Heart left ventricle (tissue), 16 donors: ENCODE measurements at regions not wholly inside any gene's neighbourhood (a gene's known extent, or its start where the extent isn't known, plus 50 kb on each side); places are given as distances from the start of the nearest gene placed in this dataset.
"Not testable (repeated sequence)": the region's sequence is repeated elsewhere in the genome, so short reads cannot be mapped to it uniquely, and the experiment has no call there.

Experiments
- ATAC-seq, 4 donors: fragments of 200-7000 bp; cut with Tn5 transposase; one replicate each; pipeline ENCODE4 v1.9.1; 2020 to 2022; ENCODE audit warnings: moderate library complexity in 4 of 4, mild to moderate bottlenecking in 3 of 4, moderate number of reproducible peaks in 1 of 4
- DNase-seq, 5 donors: peaks; one replicate each; pipeline ENCODE4 v3.0.0-alpha.2; 2020
- H3K27ac ChIP-seq, 12 donors: fragments of 200-600 bp; sonication (generic) in 4 of 12; one replicate each; pipeline versions ENCODE4 v1.5.0 to v1.8.0; 2016 to 2022; ENCODE audit warnings: mild to moderate bottlenecking in 2 of 12
- H3K27me3 ChIP-seq, 9 donors: fragments of 200-600 bp; sonication (generic) in 2 of 9; one replicate each; pipeline versions ENCODE4 v1.5.1 to v1.8.0; 2016 to 2022; ENCODE audit warnings: mild to moderate bottlenecking in 3 of 9
- H3K36me3 ChIP-seq, 9 donors: fragments of 200-600 bp; sonication (generic) in 2 of 9; one replicate each; pipeline versions ENCODE4 v1.5.0 to v1.8.0; 2018 to 2022; ENCODE audit warnings: mild to moderate bottlenecking in 2 of 9
- H3K4me1 ChIP-seq, 12 donors: fragments of 200-600 bp; sonication (generic) in 4 of 12; one replicate each; pipeline versions ENCODE4 v1.5.0 to v1.8.0; 2016 to 2022; ENCODE audit warnings: mild to moderate bottlenecking in 3 of 12
- H3K4me3 ChIP-seq, 12 donors: fragments of 200-600 bp; sonication (generic) in 4 of 12; one replicate each; pipeline versions ENCODE4 v1.5.0 to v1.8.0; 2017 to 2022; ENCODE audit warnings: mild to moderate bottlenecking in 9 of 12, moderate library complexity in 4 of 12
- H3K9me3 ChIP-seq, 12 donors: fragments of 200-600 bp; sonication (generic) in 4 of 12; one replicate each; pipeline versions ENCODE4 v1.5.0 to v1.8.0; 2016 to 2022; ENCODE audit warnings: mild to moderate bottlenecking in 1 of 12
- POLR2A ChIP-seq, 2 donors: fragments of 450-650 bp; IDR thresholded peaks; one replicate each; pipeline ENCODE4 v1.6.1; 2017; ENCODE audit warnings: antibody characterized with exemption in 2 of 2, mild to moderate bottlenecking in 2 of 2, moderate library complexity in 2 of 2
- WGBS, 4 donors: extraction: QIAGEN DNeasy Blood & Tissue Kit in 2 of 4; methylation state at CpG; one replicate each; pipeline versions ENCODE4 v1.1.5 to v1.1.7; 2013 to 2018; 5-methylcytosine and 5-hydroxymethylcytosine counted together
- intact Hi-C, 10 donors: fragments of 100-400 bp; cut with DNase I; formaldehyde crosslinking; loops; one replicate each; pipeline versions ENCODE4 v1.11.1 to v1.14.2; 2022
- TF ChIP-seq, protein P1 (sequence below), 12 donors: fragments of 200-600 bp; sonication (generic) in 4 of 12; IDR thresholded peaks; one replicate each; pipeline versions ENCODE4 v1.5.0 to v1.8.0; 2018 to 2022; ENCODE audit warnings: antibody characterized with exemption in 12 of 12, mild to moderate bottlenecking in 5 of 12
- donor health status: ischemic (EF 13 %, LVEDD 7.1; RV severe dilation, severe dysfunction).
- donor health status: healthy with polysubstance abuse.
- donor health status: DM: no; HTN: yes; CAD: no.
- donor health status: DM: no; HTN: no; CAD: no.
- donor health status: ischemic (EF 25% LVEDD 6.9; RV normal size, moderate dysfunction).
- donor health status: ischemic (EF 25% LVEDD 5.7; RV mildly dilated, moderate dysfunction).
- donor health status: healthy.
- donor health status: DM: yes; HTN: yes; CAD: no.
- donor health status: ischemic (EF 35%, LVEDD 5.7; RV mildly dilated, moderate dysfunction).
- donor health status: nonischemic (EF 11% LVEDD 7.7; RV severe dilation, severe dysfunction).
- donor health status: DM: yes; HTN: yes; CAD: no.
- donor health status: PGD.
- donor health status: ischemic (EF 29% LVEDD 5.4; RV normal size, mild dysfunction).
- donor health status: nonischemic (EF 23%, LVEDD 6.1; RV moderate dilation, normal function).

GRCh38 chr11:127789927-127790326 lies 789.4 kb upstream of the KIRREL3 start:
- intact Hi-C loops: no loop called here
- no peaks in the 10 kb centered on the region for H3K4me1 ChIP-seq
- H3K4me3 ChIP-seq: no peak overlapping the region
- H3K9me3 ChIP-seq: no peaks in the 10 kb centered on the region
- 62 to 71% (median 66%) methylated on average over 7 of the region's 7 CpGs for WGBS, 4 donors
- ATAC-seq: no peak
- H3K27me3 ChIP-seq: no peaks in the 10 kb centered on the region
- H3K36me3 ChIP-seq: no peaks in the 10 kb centered on the region
- H3K27ac ChIP-seq: no peak overlapping the region
- TF ChIP-seq, protein P1, sequence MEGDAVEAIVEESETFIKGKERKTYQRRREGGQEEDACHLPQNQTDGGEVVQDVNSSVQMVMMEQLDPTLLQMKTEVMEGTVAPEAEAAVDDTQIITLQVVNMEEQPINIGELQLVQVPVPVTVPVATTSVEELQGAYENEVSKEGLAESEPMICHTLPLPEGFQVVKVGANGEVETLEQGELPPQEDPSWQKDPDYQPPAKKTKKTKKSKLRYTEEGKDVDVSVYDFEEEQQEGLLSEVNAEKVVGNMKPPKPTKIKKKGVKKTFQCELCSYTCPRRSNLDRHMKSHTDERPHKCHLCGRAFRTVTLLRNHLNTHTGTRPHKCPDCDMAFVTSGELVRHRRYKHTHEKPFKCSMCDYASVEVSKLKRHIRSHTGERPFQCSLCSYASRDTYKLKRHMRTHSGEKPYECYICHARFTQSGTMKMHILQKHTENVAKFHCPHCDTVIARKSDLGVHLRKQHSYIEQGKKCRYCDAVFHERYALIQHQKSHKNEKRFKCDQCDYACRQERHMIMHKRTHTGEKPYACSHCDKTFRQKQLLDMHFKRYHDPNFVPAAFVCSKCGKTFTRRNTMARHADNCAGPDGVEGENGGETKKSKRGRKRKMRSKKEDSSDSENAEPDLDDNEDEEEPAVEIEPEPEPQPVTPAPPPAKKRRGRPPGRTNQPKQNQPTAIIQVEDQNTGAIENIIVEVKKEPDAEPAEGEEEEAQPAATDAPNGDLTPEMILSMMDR (IDR thresholded peaks at IDR 0.05): peak in 5 of 12 donors; percentile 10 to 33 (median 17)
- no peak for TF ChIP-seq POLR2A (IDR thresholded peaks at IDR 0.05)
- DNase-seq: no peak

DNA sequence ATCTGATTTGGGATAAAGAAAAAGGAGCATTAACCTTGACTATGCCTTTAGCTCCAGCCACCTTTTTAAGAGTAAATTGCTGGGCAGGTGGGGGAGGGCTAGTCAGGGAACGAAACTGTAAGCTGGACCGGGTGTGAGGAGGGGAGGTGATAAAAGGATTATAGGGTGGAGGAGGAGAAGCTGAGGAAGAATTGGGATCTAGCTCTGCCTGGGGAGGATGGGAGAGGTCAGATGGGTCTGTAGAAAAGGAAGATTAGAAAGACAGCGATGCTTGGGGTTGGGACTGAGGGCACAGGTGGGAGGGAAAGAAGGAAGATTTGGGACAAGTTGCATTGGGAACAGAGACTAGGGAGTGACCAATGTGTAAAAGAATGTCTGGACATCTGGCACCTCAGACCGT lies 772.4 kb upstream of the KIRREL3 start:
- DNase-seq, ATAC-seq, H3K27ac ChIP-seq, H3K4me3 ChIP-seq, intact Hi-C loops, H3K27me3 ChIP-seq, H3K9me3 ChIP-seq, H3K36me3 ChIP-seq, H3K4me1 ChIP-seq: not testable (repeated sequence)
- 57 to 65% (median 59%) methylated on average over 4 of the region's 4 CpGs for WGBS, 4 donors

GRCh38 chr11:127768931-127769330 lies 768.4 kb upstream of the KIRREL3 start:
- 59 to 66% (median 60%) methylated on average over 4 of the region's 4 CpGs for WGBS, 4 donors
- H3K27me3 ChIP-seq, H3K9me3 ChIP-seq, DNase-seq, H3K27ac ChIP-seq, intact Hi-C loops, H3K36me3 ChIP-seq, H3K4me3 ChIP-seq, ATAC-seq, H3K4me1 ChIP-seq: not testable (repeated sequence)

- TF ChIP-seq, protein P1 (IDR thresholded peaks at IDR 0.05): no peak
- TF ChIP-seq POLR2A (IDR thresholded peaks at IDR 0.05): no peak
- no peaks in the 10 kb centered on the region for H3K9me3 ChIP-seq
- H3K27ac ChIP-seq: peak overlapping the region in 6 of 12 donors; percentile 5 to 41 (median 22)
- DNase-seq: no peak
- H3K4me1 ChIP-seq: peaks cover 0 to 8% (median 0%) of the 10 kb centered on the region in 12 donors
- no peaks in the 10 kb centered on the region for H3K36me3 ChIP-seq
- no peak for ATAC-seq
- no peak overlapping the region for H3K4me3 ChIP-seq
- H3K27me3 ChIP-seq: no peaks in the 10 kb centered on the region
- intact Hi-C loops: no loop called here
These were observed 766.2 kb upstream of the KIRREL3 start for GRCh38 chr11:127766734-127767133.

GRCh38 chr11:127738771-127739286 lies 738.3 kb upstream of the KIRREL3 start:
- TF ChIP-seq POLR2A (IDR thresholded peaks at IDR 0.05): no peak
- TF ChIP-seq, protein P1 (IDR thresholded peaks at IDR 0.05): no peak
- DNase-seq (no peak), ATAC-seq (no peak)
- intact Hi-C loops: no loop called here
- H3K4me3 ChIP-seq: no peak overlapping the region
- no peaks in the 10 kb centered on the region for H3K27me3 ChIP-seq
- no peaks in the 10 kb centered on the region for H3K36me3 ChIP-seq
- H3K4me1 ChIP-seq: peaks cover 0 to 3% (median 0%) of the 10 kb centered on the region in 12 donors
- 80 to 83% (median 81%) methylated on average over 5 of the region's 5 CpGs for WGBS, 4 donors
- no peaks in the 10 kb centered on the region for H3K9me3 ChIP-seq
- H3K27ac ChIP-seq: no peak overlapping the region
